HG02884 (cell line): ENCODE measurements at regions not wholly inside any gene's neighbourhood (a gene's known extent, or its start where the extent isn't known, plus 50 kb on each side); places are given as distances from the start of the nearest gene placed in this dataset.

Experiments used
- ATAC-seq: cut with Tn5 transposase; IDR thresholded peaks from one replicate; pipeline ENCODE4 v1.9.1; 2021; ENCODE audit warnings: mild to moderate bottlenecking, moderate library complexity; ENCODE audit not compliant: unreplicated experiment

- no peak for ATAC-seq
Measured at GRCh38 chr15:39059917-39060316, 495.3 kb upstream of the RASGRP1 start.

- ATAC-seq, result no peak
Measured at GRCh38 chr15:39061952-39062464, 497.4 kb upstream of the RASGRP1 start.

- no peak for ATAC-seq
Measured at GRCh38 chr15:39066677-39067076, 502.1 kb upstream of the RASGRP1 start.

- no peak for ATAC-seq
Measured at GRCh38 chr15:39074341-39074985, 506.4 kb upstream of the THBS1 start.

GRCh38 chr15:39075311-39075710 is 505.6 kb upstream of the THBS1 start:
- no peak for ATAC-seq

DNA sequence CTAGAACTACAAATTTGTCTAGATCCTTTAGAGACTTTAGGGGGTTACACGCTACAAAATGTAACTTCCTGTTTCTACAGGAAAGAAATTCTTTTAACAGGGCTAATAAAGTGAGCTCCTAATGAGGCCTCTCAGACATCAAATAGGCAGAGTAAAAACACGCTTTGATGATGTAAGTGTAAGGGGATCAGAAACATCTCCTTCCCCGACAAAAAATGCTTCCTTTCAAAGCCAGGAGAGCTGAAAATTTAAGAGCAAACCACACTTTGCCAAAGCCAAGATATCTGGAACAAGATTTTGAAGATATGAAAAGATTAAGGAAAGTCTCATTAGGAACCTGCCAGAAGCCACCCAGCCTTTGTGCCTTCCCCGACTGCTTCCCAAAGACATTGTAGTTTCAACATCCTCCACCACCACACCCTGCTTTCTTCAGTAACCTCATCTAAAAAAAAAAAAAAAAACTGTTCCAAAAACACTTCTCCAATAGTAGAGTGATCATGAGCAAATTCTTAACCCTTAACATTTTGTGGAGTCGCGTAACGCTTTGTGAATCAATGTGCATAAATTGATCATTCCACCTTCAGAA is 505.0 kb upstream of the THBS1 start:
- no peak for ATAC-seq

DNA sequence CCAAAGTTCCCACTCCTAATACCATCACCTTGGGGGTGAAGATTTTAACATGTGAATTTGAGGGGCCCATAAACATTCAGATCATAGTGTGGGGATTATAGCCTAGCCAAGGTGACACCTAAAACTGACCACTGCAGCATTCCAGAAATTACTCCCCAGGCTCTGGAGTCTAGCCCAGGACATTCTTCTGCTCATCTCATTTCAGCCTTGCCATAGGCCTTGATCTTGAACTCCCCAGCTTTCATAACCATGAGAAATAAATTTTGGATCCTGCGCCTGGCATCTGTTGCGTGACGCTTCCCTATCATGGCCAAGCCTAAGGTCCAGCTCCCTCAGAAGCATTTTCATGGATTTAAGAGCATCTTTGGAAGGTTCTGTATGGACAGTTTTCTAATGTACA is 502.9 kb upstream of the THBS1 start:
- ATAC-seq, result no peak

GRCh38 chr15:39079296-39079847 is 501.5 kb upstream of the THBS1 start:
- no peak for ATAC-seq

DNA sequence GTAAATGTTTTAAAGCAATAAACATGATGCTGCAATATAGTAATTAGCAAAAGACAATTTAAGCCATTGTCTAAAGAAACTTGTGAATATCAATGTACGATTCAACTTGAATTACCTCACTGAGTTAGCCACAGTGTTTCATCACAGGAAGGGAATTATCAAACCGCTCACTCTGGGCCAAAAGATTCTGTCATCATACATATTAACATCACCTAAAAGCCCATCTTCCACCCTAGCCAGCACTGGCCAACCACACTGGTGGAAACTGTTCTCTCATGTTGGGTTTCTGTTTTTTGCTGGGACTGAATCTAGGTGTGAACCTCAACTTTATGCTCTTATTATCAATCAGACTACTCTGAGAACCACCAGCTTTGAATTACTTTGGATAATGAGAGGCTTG is 497.7 kb upstream of the THBS1 start:
- ATAC-seq, result no peak

GRCh38 chr15:39084674-39085530 is 496.0 kb upstream of the THBS1 start:
- ATAC-seq, result no peak

GRCh38 chr15:39086641-39087040 is 494.2 kb upstream of the THBS1 start:
- ATAC-seq, result no peak

DNA sequence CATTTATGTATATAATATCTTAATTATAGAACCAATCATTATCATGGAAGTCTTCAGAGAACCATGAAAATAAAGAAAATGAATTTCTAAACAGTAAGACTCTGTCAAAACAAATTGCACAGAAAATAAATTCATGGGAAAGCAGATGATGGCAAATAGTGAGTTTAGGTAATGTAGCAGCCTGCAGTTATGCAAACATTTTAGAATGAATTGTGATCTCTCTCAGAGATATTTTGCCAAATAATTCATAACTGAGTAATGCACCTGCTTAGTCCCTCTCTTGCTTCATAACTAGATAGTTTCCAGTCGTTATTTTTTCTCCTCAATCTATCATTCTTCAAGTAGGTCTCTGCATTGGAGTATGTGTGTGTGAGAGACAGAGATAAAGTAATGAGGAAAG is 492.7 kb upstream of the THBS1 start:
- no peak for ATAC-seq

DNA sequence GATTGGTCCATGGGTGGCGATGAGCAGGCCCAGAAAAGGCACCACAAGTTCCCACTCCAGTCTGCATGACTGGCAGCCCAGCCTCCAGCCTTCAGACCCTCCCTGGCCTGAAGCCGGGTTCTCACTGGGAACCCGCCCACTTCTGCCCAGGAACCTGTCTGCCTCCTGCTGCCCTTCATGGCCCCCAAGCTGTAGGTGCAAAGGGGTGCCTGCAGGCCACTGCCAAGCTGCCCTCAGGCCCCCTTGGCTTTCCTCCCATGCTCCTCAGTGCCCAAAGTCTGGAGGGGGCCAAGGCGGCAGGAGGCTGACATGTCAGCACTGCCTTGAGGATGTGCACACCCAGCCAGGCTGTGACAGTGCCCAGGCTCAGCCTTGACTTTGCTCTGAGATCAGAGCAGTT is 488.5 kb upstream of the THBS1 start:
- no peak for ATAC-seq

DNA sequence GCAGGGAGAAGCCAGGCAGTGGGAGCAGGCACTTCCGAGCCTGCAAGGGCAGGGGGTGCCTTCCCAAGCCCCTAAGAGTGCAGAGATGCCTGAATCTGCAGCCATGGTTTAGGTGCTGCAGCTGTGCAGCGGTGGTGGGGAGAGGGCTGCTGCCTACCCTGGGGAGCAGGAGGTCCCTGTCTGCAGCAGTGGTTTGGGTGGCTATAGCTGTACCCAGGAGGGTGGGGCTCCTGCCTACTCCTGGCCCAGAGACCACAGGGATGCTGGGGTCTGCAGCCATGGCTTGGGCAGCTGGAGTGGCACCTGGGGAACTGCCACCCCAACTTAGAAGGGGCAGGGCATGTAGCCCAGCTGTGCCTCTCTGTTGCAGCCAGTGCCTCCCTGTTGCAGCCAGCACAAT is 488.1 kb upstream of the THBS1 start:
- no peak for ATAC-seq

GRCh38 chr15:39094116-39094515 is 486.8 kb upstream of the THBS1 start:
- ATAC-seq, result no peak

DNA sequence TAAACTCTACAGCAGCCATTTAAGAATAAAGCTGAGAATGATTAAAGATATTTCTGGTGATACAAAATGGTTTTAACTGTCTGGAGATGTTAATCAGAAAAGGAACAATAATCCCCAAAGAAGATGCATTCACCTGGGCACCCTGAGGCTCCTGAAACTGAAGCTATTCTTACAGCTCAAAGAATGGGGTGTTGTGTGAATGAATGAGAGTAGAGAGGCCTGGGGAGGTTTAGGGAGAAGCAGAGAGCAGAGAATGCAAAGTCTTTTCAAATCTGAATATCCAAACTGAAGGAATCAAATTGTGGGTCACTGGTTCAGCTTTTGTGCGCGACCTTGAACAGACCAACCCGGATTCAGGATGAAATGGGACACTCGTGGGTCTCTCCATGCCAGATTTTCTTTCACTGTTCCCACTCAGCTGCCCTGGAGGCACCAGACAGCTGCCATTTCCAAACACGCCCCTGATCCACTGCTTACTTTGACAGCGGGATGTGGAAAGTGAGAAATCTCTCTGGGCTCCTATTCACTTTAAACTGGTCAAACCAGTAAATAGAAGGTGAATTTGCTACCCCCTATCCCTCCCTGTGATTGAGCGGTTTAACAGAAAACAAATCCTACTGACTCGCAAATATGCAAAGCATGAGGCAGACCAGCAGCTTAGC is 485.5 kb upstream of the THBS1 start:
- no peak for ATAC-seq

DNA sequence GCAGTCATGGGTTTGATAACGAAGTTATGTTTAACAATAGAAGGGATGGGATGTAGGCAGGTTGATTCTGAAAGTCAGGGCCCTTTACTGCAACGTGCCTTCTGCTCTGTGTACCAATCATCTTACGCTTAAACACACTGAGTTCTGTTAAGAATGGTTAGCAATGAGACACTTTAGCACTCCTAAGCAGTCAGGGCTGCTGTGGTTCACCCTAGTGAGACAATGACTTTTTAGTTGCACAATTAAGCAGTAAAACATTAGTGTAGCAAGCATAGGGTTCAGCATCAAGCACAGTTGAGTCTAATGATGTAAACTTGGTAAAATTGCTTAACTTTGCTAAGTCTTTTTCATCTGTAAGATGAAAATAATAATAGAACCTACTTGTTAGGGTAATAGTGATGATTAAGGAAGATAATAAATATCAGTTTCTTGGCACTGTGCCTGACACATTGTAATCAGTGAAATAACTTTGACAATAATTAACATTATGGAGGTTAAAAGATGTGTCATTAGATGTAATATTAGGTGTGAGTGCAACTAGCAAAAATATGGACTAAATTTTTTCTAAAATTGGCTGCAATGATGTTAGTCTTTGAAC is 484.2 kb upstream of the THBS1 start:
- no peak for ATAC-seq

GRCh38 chr15:39099524-39099923 is 481.4 kb upstream of the THBS1 start:
- ATAC-seq, result no peak

GRCh38 chr15:39100106-39100660 is 480.7 kb upstream of the THBS1 start:
- ATAC-seq, result no peak

- ATAC-seq, result no peak
Measured at GRCh38 chr15:39102431-39102830, 478.4 kb upstream of the THBS1 start.
